ENCODE measurements at regions not wholly inside any gene's neighbourhood (a gene's known extent, or its start where the extent isn't known, plus 50 kb on each side); places are given as distances from the start of the nearest gene placed in this dataset.

DNA sequence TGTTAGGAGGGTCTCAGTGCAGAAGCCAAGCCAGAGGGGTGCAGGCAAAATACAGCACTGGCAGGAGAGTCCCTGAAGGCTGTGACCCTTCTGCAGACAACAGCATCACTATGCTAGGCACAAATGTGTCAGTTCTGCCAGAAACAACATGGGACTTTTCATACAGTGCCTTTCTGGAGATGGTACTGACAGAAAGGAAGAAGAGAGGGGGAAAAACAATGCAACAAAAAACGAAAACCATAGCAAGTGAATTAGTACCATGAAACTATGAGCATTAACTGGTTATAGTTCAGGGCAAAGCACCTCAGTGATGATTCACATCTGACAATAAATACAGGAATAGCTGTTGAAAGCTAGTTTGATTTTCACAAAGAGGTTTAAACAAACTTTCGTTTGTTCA is 140.8 kb upstream of the NBPF11 start:
- TF ChIP-seq, protein P1, sequence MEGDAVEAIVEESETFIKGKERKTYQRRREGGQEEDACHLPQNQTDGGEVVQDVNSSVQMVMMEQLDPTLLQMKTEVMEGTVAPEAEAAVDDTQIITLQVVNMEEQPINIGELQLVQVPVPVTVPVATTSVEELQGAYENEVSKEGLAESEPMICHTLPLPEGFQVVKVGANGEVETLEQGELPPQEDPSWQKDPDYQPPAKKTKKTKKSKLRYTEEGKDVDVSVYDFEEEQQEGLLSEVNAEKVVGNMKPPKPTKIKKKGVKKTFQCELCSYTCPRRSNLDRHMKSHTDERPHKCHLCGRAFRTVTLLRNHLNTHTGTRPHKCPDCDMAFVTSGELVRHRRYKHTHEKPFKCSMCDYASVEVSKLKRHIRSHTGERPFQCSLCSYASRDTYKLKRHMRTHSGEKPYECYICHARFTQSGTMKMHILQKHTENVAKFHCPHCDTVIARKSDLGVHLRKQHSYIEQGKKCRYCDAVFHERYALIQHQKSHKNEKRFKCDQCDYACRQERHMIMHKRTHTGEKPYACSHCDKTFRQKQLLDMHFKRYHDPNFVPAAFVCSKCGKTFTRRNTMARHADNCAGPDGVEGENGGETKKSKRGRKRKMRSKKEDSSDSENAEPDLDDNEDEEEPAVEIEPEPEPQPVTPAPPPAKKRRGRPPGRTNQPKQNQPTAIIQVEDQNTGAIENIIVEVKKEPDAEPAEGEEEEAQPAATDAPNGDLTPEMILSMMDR (IDR thresholded peaks at IDR 0.05) = no peak
- no peak for TF ChIP-seq EZH2 (IDR thresholded peaks at IDR 0.05)
- TF ChIP-seq EZH2phosphoT487 (IDR thresholded peaks at IDR 0.05) = no peak

All from neural progenitor cell (in vitro differentiated cells).